GM23338 (cell line): ENCODE measurements at regions not wholly inside any gene's neighbourhood (a gene's known extent, or its start where the extent isn't known, plus 50 kb on each side); places are given as distances from the start of the nearest gene placed in this dataset.

Source experiments
- CREB1 ChIP-seq: fragments of 250-450 bp; sonication (Bioruptor Pico); IDR thresholded peaks from 2 replicates; pipeline ENCODE4 v1.5.0; 2020; ENCODE audit warnings: low read depth, mild to moderate bottlenecking, moderate library complexity
- CTCF ChIP-seq, 2 experiments: fragments of 200-600 bp in 1 of 2; sonication (generic) in 1 of 2; conservative IDR thresholded peaks; 2 replicates each; pipeline versions ENCODE4 v1.5.1 to v1.6.1; 2016 to 2017; ENCODE audit warnings: antibody characterized with exemption in 2 of 2, low read depth in 2 of 2, mild to moderate bottlenecking in 2 of 2, moderate library complexity in 1 of 2
- EZH2 ChIP-seq: fragments of 200-600 bp; sonication (generic); IDR thresholded peaks from one replicate; pipeline ENCODE4 v1.8.0; 2017; ENCODE audit warnings: antibody characterized with exemption, mild to moderate bottlenecking, low read depth; ENCODE audit not compliant: unreplicated experiment

- TF ChIP-seq CREB1 (CRISPR knock-in tag) (no peak), CTCF (conservative IDR thresholded peaks at IDR 0.05; ENCODE audit: low read depth in 2 of 2) (no peak), EZH2 (no peak)
These were observed 257.5 kb upstream of the KLHL29 start for GRCh38 chr2:23127465-23127864.
